GM12891 (cell line): ENCODE measurements at regions not wholly inside any gene's neighbourhood (a gene's known extent, or its start where the extent isn't known, plus 50 kb on each side); places are given as distances from the start of the nearest gene placed in this dataset.

Experiments
- POLR2A ChIP-seq: IDR thresholded peaks from 2 replicates; pipeline ENCODE4 v1.6.1; 2011; ENCODE audit warnings: low read depth, low read length, control low read depth
- TAF1 ChIP-seq: IDR thresholded peaks from 2 replicates; pipeline ENCODE4 v1.6.1; 2011; ENCODE audit warnings: low read depth, low read length, control low read depth

- TF ChIP-seq TAF1 (no peak), POLR2A (no peak)
These were observed 89.0 kb downstream of the PSMG1 start for GRCh38 chr21:39094087-39094780.
